IPS DF 6.9 (cell line): ENCODE measurements at regions not wholly inside any gene's neighbourhood (a gene's known extent, or its start where the extent isn't known, plus 50 kb on each side); places are given as distances from the start of the nearest gene placed in this dataset.

Experiments
- DNase-seq: peaks from one replicate; pipeline ENCODE4 v3.0.0-alpha.2; 2013; ENCODE audit warnings: low read depth, low spot score
- H3K27ac ChIP-seq: one replicate; pipeline ENCODE4 v1.5.1; 2013; ENCODE audit warnings: low read length, control low read depth
- H3K27me3 ChIP-seq: 2 replicates; pipeline ENCODE4 v1.6.1; 2013; ENCODE audit warnings: mild to moderate bottlenecking, low read length; ENCODE audit not compliant: control insufficient read depth, insufficient read depth
- H3K36me3 ChIP-seq: 2 replicates; pipeline ENCODE4 v1.6.1; 2013; ENCODE audit warnings: low read length; ENCODE audit not compliant: control insufficient read depth, insufficient read depth
- H3K4me1 ChIP-seq: 2 replicates; pipeline ENCODE4 v1.6.1; 2013; ENCODE audit warnings: low read length; ENCODE audit not compliant: control insufficient read depth, insufficient read depth
- H3K4me3 ChIP-seq: 2 replicates; pipeline ENCODE4 v1.5.1; 2013; ENCODE audit warnings: mild to moderate bottlenecking, low read length
- H3K9me3 ChIP-seq: 2 replicates; pipeline ENCODE4 v1.6.1; 2013; ENCODE audit warnings: low read length, inconsistent platforms; ENCODE audit not compliant: control insufficient read depth, insufficient read depth
- WGBS: extraction: QIAGEN DNeasy Blood & Tissue Kit; methylation state at CpG from one replicate; pipeline ENCODE4 v1.1.7; 2013; ENCODE audit warnings: mixed read lengths, missing lambda C conversion rate; ENCODE audit not compliant: insufficient read length, insufficient coverage; 5-methylcytosine and 5-hydroxymethylcytosine counted together

DNA sequence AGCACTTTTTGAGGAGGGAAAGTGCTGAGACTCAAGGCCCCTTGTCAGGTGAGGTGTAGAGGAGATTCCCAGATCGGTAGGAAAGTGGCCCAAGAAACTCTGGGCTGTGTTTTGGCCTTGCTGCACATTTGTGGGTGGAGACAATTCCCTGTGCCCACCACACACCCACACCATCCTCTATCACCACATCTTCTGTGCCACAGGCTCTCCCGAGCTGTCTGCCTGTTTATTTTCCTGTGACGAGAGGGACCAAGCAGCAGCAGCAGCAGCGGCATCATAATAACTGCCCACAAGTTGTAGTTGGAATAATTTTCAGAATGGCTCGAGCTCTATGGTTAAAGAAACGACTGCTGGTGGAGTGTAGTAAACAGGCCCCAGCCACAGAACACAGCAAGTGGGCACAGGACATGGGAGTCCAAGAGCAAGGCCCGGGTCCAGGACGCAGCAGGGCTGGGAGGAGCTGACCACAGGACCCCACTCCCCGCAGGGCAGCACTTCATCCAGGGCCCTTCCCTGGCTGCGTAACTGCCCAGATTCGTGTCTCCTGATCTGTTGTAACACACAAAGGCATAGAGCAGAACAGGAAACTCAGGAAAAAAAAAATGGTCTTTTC, 55.6 kb upstream of the BCL2L14 start:
- H3K36me3 ChIP-seq, result no peaks in the 10 kb centered on the region
- H3K4me1 ChIP-seq, result peaks cover 5% of the 10 kb centered on the region
- no peaks in the 10 kb centered on the region for H3K27me3 ChIP-seq
- H3K27ac ChIP-seq, result no peak overlapping the region
- H3K4me3 ChIP-seq, result no peak overlapping the region; the same call in 1 of the 2 replicates
- no peaks in the 10 kb centered on the region for H3K9me3 ChIP-seq
- no CpG with 5 or more reads among the region's 11 CpGs for WGBS
- no peak for DNase-seq

DNA sequence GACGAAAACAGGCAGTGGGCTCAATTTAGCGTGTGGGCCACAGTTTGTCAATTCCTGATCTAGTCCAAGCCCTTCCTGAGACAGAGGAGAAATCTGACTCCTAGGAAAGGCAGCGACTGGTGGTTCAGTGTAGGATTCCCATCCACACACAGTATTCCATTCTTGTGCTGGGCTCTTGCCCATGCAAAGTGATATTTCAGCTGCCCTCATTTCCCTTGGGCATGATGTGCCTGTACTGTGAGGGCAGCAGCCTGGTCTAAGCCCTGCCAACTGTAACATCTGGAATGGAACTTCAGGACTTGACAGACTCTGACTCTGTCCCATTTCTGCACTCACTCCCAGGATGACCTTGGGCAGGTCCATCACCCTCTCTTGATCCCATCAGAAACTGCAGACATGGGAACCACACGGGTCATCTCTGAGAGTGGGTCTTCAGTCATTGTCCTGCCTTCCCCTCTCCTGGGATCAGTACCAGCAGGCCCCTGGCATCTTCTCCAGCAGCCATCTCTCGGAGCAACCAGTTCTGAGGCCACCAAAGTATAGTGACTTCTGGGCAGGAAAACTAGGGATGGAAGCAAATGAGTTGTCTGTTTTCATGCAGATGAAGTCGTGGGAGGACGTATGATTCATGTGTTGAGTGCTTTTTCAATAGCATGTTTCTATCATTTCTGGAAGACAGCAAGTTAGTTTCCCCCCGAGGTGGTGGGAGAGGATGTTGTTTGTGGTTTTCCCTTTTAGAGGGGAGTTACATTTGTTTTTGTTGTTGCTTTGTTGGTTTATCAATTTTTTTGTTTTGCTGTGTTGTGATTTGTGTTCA, 54.2 kb upstream of the BCL2L14 start:
- H3K9me3 ChIP-seq, result no peaks in the 10 kb centered on the region
- H3K4me1 ChIP-seq, result peaks cover 2% of the 10 kb centered on the region
- DNase-seq, result no peak
- H3K4me3 ChIP-seq, result no peak overlapping the region
- H3K36me3 ChIP-seq, result no peaks in the 10 kb centered on the region
- no peaks in the 10 kb centered on the region for H3K27me3 ChIP-seq
- WGBS, result no CpG with 5 or more reads among the region's 8 CpGs
- H3K27ac ChIP-seq, result no peak overlapping the region

DNA sequence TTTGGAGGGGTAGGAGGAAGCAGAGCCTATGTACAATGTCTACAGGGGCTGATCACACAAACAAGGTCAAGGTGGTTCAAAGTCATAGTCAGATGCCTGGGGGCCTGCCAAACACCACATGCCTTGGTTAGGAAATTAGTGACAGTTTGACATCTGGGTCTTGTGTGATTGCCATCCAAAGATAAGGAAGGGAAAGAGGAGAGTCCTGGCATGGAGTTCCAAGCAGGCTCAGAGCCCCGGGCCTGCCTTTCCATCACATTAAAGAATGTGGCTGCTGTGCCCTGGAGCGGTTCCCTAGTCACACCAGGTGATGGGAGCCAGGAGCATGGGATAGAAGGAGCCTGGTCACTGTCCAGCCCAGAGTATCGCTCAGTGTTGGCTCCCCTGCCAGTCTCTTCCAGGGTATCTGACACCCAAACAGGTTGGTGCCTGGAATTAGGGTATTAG, 53.6 kb upstream of the BCL2L14 start:
- no CpG with 5 or more reads among the region's 3 CpGs for WGBS
- Histone ChIP-seq H3K4me1 (no peaks in the 10 kb centered on the region), H3K27ac (no peak overlapping the region), H3K9me3 (no peaks in the 10 kb centered on the region), H3K36me3 (no peaks in the 10 kb centered on the region), H3K4me3 (no peak overlapping the region), H3K27me3 (no peaks in the 10 kb centered on the region)
- no peak for DNase-seq

DNA sequence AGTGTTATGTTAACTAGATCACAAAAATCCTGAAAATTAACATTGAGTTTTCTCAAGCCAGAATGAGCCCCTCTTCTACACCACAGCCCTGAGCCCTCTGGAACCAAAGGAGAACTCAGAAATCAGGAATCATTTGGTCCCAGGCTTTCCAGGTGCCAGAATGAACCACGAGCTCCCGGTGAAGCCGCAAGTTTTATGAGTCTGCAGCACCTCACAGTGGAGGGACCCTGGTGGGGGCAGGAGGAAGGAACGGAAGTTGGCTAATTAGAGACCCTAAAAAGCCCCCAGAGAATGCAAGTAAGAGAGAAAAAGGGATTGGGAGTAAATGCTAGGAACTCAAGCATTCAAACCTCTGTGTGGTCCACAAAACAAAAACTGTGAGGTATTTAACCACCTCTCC, 52.9 kb upstream of the BCL2L14 start:
- no peaks in the 10 kb centered on the region for H3K9me3 ChIP-seq
- H3K36me3 ChIP-seq, result no peaks in the 10 kb centered on the region
- no CpG with 5 or more reads among the region's 4 CpGs for whole genome bisulfite sequencing
- H3K27me3 ChIP-seq, result no peaks in the 10 kb centered on the region
- no peak overlapping the region for H3K4me3 ChIP-seq
- H3K27ac ChIP-seq, result no peak overlapping the region
- H3K4me1 ChIP-seq, result no peaks in the 10 kb centered on the region
- DNase-seq, result no peak

DNA sequence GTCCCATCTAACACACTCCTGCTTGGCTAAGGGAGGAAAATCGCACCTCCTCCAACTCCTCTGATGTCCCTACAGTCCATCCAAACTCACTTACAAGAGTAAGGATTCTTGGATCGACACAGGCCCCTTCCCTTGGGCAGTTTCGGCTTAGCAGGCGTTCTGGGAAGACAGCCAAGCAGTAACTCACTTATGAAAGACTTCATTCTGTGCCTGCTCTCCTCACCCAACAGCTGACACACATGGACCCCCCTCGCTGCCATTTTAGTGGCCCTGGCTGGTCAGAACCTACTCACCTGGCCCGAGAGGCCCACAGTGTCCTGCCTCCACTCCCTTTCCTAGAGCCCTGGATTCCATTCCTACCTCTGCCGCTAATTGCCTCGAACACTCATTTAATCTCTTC, 52.3 kb upstream of the BCL2L14 start:
- Histone ChIP-seq H3K27ac (no peak overlapping the region), H3K27me3 (no peaks in the 10 kb centered on the region), H3K4me1 (no peaks in the 10 kb centered on the region), H3K9me3 (no peaks in the 10 kb centered on the region), H3K36me3 (no peaks in the 10 kb centered on the region), H3K4me3 (no peak overlapping the region)
- WGBS, result no CpG with 5 or more reads among the region's 8 CpGs
- DNase-seq, result no peak

DNA sequence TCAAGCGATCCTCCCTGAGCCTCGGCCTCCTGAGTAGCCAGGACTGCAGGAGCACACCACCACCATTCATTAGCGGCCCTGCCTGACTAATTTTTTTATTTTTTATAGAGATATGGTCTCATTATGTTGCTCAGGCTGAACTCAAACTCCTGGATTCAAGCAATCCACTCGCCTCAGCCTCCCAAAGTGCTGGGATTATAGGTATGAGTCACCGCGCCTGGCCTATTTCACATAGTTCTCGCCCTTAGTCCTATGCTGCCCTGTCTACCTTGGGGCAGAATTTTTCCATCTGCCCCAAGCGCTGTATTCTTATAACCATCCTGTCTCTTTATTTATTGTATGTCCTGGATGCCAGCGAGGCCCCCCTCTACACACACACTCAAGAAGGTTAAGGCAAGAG, 50.9 kb upstream of the BCL2L14 start:
- no peaks in the 10 kb centered on the region for H3K4me1 ChIP-seq
- no peaks in the 10 kb centered on the region for H3K27me3 ChIP-seq
- WGBS, result no CpG with 5 or more reads among the region's 9 CpGs
- no peaks in the 10 kb centered on the region for H3K36me3 ChIP-seq
- no peak overlapping the region for H3K4me3 ChIP-seq
- H3K9me3 ChIP-seq, result no peaks in the 10 kb centered on the region
- no peak for DNase-seq
- H3K27ac ChIP-seq, result no peak overlapping the region

DNA sequence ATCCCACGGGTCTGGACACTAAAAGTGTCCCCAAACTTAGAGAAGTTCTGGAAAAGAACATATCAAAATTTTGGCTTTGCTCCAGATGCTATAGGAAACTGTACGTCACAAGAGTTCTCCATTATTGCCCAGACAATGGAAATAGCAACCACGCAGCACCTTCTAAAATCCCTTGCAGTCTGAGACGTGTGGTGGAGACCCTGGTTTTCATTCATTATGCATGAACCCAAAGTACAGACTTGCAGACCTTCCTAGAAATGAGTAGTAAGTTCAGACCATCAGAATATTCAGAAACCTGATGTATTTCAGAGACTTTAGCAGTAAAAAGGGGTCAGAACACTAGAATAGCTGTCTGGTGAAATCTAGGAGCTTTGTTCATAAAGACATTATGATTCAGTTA, 50.0 kb upstream of the BCL2L14 start:
- no peak overlapping the region for H3K27ac ChIP-seq
- no peaks in the 10 kb centered on the region for H3K9me3 ChIP-seq
- no CpG with 5 or more reads among the region's 4 CpGs for WGBS
- no peaks in the 10 kb centered on the region for H3K36me3 ChIP-seq
- no peaks in the 10 kb centered on the region for H3K4me1 ChIP-seq
- DNase-seq, result no peak
- no peaks in the 10 kb centered on the region for H3K27me3 ChIP-seq
- H3K4me3 ChIP-seq, result no peak overlapping the region
